Body of pancreas (tissue), 4 donors: ENCODE measurements at regions not wholly inside any gene's neighbourhood (a gene's known extent, or its start where the extent isn't known, plus 50 kb on each side); places are given as distances from the start of the nearest gene placed in this dataset.

ENCODE experiments used
- CTCF ChIP-seq, 7 experiments: fragments of 450-650 bp in 4 of 7; fragments of 200-600 bp in 3 of 7; sonication (generic) in 3 of 7; IDR thresholded peaks; one replicate each; pipeline ENCODE4 v1.5.1; 2016 to 2019; ENCODE audit warnings: antibody characterized with exemption in 7 of 7
- POLR2A ChIP-seq, 3 donors: fragments of 450-650 bp; IDR thresholded peaks; one replicate each; pipeline ENCODE4 v1.6.1; 2016; ENCODE audit warnings: antibody characterized with exemption in 3 of 3, mild to moderate bottlenecking in 2 of 3

DNA sequence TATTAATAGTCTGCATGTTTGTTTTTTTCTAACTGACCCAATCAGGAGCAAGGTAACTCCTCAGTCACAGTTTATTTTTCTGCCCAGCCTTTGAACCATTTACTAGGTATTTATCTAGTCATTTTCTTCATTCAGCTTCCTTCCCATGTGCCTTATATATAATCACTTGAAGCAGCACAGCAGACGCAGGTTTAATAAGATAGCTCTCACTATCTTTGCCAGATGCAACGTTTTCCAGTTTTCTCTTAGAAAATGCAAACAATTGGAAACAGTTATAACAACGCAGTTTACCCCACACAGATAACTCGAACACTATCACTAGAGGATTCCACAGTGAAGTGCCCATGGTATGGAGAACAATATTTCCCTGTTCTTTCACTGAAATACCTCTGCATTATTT is 56.4 kb upstream of the NFKB1 start:
- TF ChIP-seq CTCF (IDR thresholded peaks at IDR 0.05) (no peak), POLR2A (IDR thresholded peaks at IDR 0.05) (no peak)
